K562 (cell line): ENCODE measurements at regions not wholly inside any gene's neighbourhood (a gene's known extent, or its start where the extent isn't known, plus 50 kb on each side); places are given as distances from the start of the nearest gene placed in this dataset.

Source experiments
- MCM3 ChIP-seq: fragments of 450-650 bp; IDR thresholded peaks from 2 replicates; pipeline ENCODE4 v1.6.1; 2016
- POLR2B ChIP-seq: fragments of 450-650 bp; IDR thresholded peaks from 2 replicates; pipeline ENCODE4 v1.6.1; 2018; ENCODE audit warnings: low read depth; ENCODE audit not compliant: partially characterized antibody
- ZNF280B ChIP-seq: fragments of 250-450 bp; sonication (Bioruptor Pico); IDR thresholded peaks from 2 replicates; pipeline ENCODE4 v1.5.1; 2021; ENCODE audit warnings: mild to moderate bottlenecking

DNA sequence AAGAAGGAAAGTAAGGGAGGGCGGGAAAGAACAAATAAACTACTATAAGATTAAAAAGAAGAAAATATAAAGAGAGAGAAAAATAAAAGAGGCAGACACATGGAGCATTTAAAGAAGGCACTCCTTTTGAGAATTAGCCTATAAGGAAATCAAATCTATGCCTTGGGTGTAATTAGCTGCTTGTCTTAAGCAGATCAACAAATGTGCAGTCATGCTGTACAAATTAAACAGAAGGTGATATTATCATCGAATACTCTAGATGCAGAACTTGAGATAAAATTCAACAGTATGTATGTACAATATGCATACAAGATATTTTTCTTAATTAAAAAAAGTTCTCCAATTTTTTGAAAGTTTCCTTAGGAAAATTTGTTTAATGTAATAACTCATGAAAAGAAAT lies 623.0 kb upstream of the CHORDC1 start:
- no peak for TF ChIP-seq ZNF280B (CRISPR knock-in tag)
- no peak for TF ChIP-seq MCM3
- no peak for TF ChIP-seq POLR2B
